Stimulated activated CD4-positive, alpha-beta T cell treated with anti-CD3 and anti-CD28 coated beads, Interleukin-4, amount 100 ng/mL, for 24 hours (primary cell): ENCODE measurements at regions not wholly inside any gene's neighbourhood (a gene's known extent, or its start where the extent isn't known, plus 50 kb on each side); places are given as distances from the start of the nearest gene placed in this dataset.

Experiments
- DNase-seq: peaks from one replicate; pipeline ENCODE4 v3.0.0-alpha.2; 2020

DNA sequence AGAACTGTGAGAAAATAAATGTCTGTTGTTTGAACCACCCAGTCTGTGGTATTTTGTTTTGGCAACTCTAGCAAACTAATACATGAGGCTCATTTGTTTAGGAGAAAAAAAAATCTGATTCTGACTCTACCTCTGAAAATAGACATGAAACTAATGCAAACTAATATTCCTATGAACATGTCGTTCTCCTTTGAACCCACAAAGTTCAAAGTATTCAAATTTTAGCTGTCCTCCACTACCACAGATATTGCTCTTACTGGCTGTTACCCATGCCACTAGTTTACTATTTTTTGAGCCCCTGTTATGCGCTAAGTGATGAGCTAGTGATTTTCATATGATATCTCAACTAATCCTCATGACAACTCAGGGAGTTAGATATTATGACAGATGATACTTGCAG is 58.8 kb upstream of the ZNF804B start:
- no peak for DNase-seq

DNA sequence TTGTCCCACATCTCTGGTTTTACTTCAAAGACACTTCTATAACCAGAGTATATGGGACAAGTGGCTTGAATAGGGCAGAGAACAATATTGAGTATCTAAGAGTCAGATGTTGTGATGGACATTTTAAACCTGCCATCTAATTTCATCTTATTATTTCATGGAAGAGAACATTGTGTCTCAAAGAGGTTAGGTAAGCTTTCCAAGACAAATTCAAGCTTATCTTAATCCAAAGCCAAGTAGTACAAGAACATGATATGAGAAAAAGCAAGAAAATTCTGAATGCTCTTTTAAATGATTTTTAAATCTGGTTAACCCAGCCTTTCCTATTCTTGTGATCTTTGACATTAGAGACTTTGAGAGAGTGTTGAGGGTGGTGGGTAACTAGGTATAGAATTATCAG is 65.3 kb upstream of the ZNF804B start:
- DNase-seq, result no peak

GRCh38 chr7:88693131-88693530 is 66.4 kb upstream of the ZNF804B start:
- DNase-seq, result no peak

- DNase-seq, result no peak
Measured at GRCh38 chr7:88692493-88692892, 67.0 kb upstream of the ZNF804B start.

DNA sequence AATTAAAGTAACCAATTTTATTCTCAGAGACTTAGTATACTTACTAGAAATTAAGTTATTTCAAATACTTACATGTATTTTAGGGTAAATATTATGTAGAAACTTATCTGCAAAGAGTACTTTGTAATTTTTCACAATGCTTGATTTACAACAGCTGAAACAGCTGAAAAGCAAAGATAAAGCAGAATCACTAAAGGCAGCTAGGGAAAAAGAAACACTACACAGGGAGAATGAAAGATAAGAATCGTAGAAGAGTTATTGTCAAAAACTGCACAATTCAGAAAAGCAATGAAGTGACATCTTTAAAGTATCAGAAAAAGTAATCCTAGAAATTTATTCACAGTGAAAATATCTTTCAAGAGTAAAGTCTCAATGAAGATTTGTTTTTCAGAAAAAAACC is 69.7 kb upstream of the ZNF804B start:
- no peak for DNase-seq

DNA sequence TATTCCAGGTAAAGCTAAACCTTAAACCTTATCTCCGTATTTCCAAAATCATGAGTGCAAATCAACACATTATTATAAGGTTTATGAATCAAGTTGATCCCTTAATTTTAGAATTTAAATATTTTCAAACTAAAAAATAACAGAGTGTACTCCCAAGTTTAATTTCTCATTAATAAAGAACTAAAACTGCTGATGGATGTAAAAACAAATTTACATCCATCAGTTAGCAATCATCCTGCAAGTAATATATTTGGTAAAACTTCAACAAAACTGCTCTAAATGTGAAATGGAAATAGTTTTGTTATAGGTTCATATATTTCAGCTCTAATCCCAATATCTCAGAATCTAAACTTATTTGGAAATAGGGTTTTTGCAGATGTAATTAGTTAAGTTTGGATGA is 71.3 kb upstream of the ZNF804B start:
- no peak for DNase-seq

GRCh38 chr7:88686468-88687229 is 72.9 kb upstream of the ZNF804B start:
- DNase-seq, result no peak

- no peak for DNase-seq
Measured at GRCh38 chr7:88681682-88682081, 77.8 kb upstream of the ZNF804B start.

DNA sequence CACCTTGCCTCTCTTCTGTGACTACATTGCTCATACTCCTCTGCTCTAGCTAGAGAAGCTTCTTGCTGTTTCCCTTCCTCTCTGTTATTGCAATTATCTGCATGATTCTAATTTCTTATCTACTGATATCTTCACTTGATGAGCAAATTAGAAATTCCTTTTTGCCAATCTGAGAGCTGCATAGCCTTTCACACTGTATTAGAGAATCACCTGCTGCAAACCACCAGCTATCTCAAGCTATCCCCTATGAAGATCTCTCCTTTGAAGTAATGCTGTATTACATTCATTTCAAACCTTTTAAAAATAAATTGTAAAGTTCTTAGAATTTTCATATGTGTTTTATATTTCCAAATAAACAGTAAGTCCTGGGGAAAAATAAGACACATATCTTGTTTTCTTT is 89.0 kb upstream of the ZNF804B start:
- no peak for DNase-seq

DNA sequence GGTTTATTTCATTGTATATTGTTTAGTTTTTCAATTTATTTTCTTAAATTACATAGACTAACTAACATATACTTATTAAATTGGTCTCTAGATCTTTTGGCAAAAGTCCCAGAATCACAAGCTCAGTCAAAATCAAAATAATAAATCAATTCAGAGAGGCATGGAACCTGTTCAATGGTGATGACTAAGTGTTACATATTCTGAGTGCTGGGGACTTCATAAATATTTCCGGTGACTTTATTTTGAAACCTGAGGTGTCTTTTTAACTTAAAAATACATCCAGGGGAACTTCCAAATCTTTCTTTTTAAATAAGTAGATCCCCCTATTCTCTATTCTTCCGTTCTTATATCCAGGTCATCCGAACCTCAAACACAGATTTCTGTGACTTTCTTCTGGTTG is 89.6 kb upstream of the ZNF804B start:
- no peak for DNase-seq

DNA sequence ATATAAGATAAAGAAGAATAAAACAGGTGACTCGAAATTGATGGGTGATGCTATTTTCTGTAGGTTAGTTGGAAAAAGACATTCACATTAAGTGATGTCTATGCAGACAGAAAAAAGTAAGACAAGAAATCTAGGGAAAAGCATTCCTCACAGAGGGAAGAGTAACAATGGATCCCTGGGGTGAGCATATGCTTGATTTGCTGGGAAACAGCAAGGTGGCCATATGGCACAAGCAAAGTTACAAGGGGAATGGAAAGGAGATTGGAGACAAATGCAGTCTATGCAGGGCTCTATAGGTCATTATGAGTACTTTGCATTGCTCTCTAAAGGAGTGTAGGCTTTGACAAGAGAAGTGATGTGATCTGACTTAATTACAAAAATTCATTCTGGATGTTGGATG is 90.9 kb upstream of the ZNF804B start:
- no peak for DNase-seq

- DNase-seq, result no peak
Measured at GRCh38 chr7:88666626-88667025, 92.9 kb upstream of the ZNF804B start.

GRCh38 chr7:88665892-88666514 is 93.5 kb upstream of the ZNF804B start:
- no peak for DNase-seq

DNA sequence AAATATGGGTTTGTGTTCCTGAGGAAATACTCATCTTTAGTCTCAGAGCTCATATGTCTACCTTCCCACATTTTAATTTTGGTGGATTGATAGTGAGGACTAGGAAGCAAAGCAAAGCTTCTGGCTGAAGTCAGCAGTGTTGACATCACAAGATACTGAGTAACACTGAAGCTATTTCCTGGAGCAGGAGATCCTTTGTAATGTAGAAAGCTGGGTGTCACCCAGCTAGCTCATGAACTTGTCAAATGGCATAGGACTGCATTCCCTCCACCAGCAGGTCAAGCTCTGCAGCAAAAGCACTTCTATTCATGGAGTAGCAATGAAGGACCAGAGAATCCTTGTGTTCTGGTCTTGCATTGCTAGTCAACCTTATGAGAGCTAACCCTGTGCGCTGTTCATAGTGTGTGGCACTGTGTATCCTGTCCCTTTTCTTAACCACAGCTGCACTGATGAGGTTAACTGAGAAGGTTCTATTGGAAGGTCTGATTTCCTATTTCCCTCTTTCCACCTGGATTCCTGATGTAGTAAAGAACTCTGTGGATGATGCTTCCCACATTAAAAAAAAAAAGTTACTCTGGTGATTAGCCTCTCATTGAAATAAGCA is 94.8 kb upstream of the ZNF804B start:
- no peak for DNase-seq

DNA sequence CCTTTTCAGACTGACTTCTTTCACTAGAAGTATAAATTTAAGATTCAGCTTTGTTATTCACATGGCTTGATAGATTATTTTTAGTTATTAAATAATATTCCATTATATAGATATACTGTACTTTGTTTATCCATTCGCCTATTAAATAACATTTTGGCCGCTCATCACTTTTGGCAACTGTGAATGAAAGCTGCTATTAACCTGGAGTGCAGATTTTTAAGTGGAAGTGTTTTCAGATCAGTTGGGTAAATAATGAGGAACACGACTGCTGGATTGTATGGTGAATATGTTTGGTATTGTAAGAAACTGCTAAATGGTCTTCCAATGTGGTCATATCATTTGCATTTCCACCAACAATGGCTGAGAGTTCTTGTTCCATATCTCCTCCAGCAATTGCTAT is 97.6 kb upstream of the ZNF804B start:
- no peak for DNase-seq

- DNase-seq, result no peak
Measured at GRCh38 chr7:88647825-88648224, 111.7 kb upstream of the ZNF804B start.

- DNase-seq, result no peak
Measured at GRCh38 chr7:88638583-88638982, 120.9 kb upstream of the ZNF804B start.

DNA sequence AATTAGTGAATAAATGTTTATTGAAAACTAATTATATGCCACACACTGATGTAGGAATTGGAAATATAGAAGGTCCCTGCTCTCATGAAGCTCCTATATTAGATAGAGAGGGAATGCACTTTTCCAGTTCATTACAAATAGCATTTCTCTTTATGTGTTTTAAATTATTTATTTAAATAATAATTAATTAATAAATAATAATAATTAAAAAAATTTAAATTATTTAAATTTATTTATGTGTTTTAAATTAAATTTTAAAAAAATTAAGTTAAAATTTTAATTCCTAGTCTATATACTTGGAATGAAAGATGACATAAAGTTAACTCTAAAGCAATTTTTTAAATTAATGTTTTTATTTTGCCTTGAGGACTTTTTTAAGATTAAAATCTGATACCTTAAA is 121.7 kb upstream of the ZNF804B start:
- no peak for DNase-seq

DNA sequence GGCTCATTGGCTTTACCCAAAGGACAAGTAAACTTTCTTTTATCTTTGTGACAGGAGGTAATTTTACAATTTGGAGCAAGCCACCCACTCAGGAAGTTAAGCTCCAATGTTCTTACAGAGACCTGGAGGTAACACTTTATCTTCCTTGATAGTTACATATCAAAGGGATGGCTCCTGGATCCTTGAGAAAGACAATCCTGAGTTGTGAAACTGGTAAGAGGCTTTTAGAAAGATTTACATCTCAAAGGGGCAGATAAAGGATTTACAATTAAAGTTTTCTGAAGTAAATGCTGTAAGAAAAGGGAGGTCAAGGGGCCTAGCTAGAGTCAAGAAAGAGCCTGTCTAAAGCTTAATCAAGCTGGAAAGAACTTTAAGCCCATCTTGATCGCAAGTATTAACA is 124.4 kb upstream of the ZNF804B start:
- no peak for DNase-seq

DNA sequence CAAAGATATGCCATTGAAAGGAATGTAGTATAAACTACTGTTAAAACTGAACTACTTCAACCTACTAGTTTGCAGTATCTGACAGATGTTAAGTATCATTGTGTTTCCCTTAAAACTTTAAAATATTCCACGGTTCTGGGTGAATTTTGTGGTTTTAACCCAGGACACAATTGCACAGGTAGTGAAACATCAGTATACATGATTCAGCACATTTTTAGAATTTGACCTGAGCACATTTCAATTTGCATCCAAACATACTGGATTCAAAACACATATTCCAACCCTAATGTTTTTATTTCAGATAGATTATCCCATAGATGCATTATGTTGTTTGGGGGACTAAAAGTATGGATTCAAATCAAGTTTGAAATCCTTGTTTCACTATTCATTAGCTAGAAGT is 129.9 kb upstream of the ZNF804B start:
- DNase-seq, result no peak

GRCh38 chr7:88628363-88629085 is 131.0 kb upstream of the ZNF804B start:
- DNase-seq, result no peak

DNA sequence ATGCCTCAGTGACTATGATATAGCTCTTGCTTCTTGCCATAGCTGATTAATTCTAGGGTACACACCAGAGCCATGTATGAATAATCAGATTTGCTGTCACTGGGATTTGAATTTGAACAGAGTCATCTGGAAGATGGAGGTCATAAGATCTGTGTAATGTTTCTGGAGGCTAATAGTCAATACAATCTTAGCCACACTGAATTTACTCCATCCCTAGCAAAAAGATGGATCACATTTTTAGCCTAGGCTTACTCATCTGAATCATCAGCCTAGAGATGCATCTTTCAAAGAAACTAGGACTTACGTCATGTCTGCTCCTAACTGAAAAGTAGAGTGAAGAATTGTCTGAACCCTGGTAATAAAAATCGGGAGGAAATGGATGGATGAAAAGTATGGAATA is 142.3 kb upstream of the ZNF804B start:
- no peak for DNase-seq

DNA sequence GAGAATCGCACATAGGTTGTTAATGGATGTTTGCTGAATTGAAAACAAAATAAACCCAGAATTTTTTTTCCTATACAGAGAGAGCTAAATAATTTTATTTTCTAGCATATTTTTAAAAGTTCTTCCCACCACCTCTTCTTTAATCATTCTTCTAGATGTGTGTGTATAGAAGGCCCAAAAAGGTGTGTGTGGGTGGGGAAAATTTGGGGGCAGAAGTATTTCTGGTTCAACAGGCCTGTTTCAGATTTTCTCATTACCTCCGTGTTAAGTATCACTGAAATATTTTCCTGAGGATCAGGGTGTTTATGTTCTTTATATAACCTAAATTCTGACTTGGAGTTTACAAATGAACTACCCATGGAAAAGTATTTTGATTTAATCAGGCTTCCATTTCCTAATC is 144.2 kb upstream of the ZNF804B start:
- no peak for DNase-seq

GRCh38 chr7:88614736-88615135 is 144.8 kb upstream of the ZNF804B start:
- no peak for DNase-seq
